H1 (cell line): ENCODE measurements at regions not wholly inside any gene's neighbourhood (a gene's known extent, or its start where the extent isn't known, plus 50 kb on each side); places are given as distances from the start of the nearest gene placed in this dataset.

Source experiments
- CTCF ChIA-PET: fragments of 300-600 bp; sonication (Branson Sonifier 250); formaldehyde crosslinking; loops from one replicate; lab custom pipeline; 2021; ENCODE audit not compliant: partially characterized antibody; lab: Charles Lee
- POLR2A ChIA-PET: fragments of 300-600 bp; sonication (Branson Sonifier 250); formaldehyde crosslinking; loops from one replicate; lab custom pipeline; 2021; ENCODE audit warnings: inconsistent platforms; ENCODE audit not compliant: partially characterized antibody; lab: Charles Lee
- DNase-seq, 2 experiments: peaks; one replicate each; pipeline versions ENCODE4 v3.0.0 to v3.0.0-alpha.2; 2010 to 2022; ENCODE audit warnings: low spot score in 2 of 2, low read depth in 1 of 2, mixed read lengths in 1 of 2
- FAIRE-seq: peaks from 2 replicates; lab custom pipeline; 2011; peaks lifted over from hg19 to GRCh38; lab: Jason Lieb, UNC
- H2AFZ ChIP-seq: 2 replicates; pipeline ENCODE4 v1.8.1; 2012; ENCODE audit warnings: low read length, inconsistent platforms
- H2AK5ac ChIP-seq: 2 replicates; pipeline ENCODE4 v1.6.1; 2013; ENCODE audit warnings: low read depth, low read length
- H2BK120ac ChIP-seq: replicated peaks from 2 replicates; pipeline ENCODE3; 2013; ENCODE audit warnings: low read depth, low read length, inconsistent platforms
- H2BK12ac ChIP-seq: 2 replicates; pipeline ENCODE4 v1.6.1; 2013; ENCODE audit warnings: low read depth, low read length
- H2BK15ac ChIP-seq: 2 replicates; pipeline ENCODE4 v1.6.1; 2013; ENCODE audit warnings: low read length
- H2BK20ac ChIP-seq: 2 replicates; pipeline ENCODE4 v1.6.1; 2013; ENCODE audit warnings: low read length
- H2BK5ac ChIP-seq: 2 replicates; pipeline ENCODE4 v1.6.1; 2013; ENCODE audit warnings: low read depth, low read length
- H3K14ac ChIP-seq: 2 replicates; pipeline ENCODE4 v1.6.1; 2013; ENCODE audit warnings: inconsistent platforms; ENCODE audit not compliant: insufficient read length
- H3K18ac ChIP-seq: 2 replicates; pipeline ENCODE4 v1.6.1; 2013; ENCODE audit warnings: low read length; ENCODE audit errors: extremely low read depth
- H3K23ac ChIP-seq: 2 replicates; pipeline ENCODE4 v1.6.1; 2013; ENCODE audit warnings: inconsistent platforms; ENCODE audit not compliant: insufficient read length
- H3K23me2 ChIP-seq: 2 replicates; pipeline ENCODE4 v1.6.1; 2013; ENCODE audit warnings: low read depth, low read length
- H3K27ac ChIP-seq: 2 replicates; pipeline ENCODE4 v1.6.1; 2011; ENCODE audit warnings: low read depth, low read length, inconsistent platforms
- H3K27me3 ChIP-seq, 4 experiments: replicated peaks in 1 of 4; 1 replicate in 1 of 4; 2 replicates in 3 of 4; pipeline versions ENCODE4 v1.6.1 to v1.8.1; 2011 to 2013; ENCODE audit warnings: low read length in 3 of 4, mild to moderate bottlenecking in 3 of 4, inconsistent platforms in 2 of 4, mixed read lengths in 2 of 4, moderate library complexity in 1 of 4; ENCODE audit not compliant: control insufficient read depth in 3 of 4, insufficient read depth in 3 of 4; ENCODE audit errors: extremely low read depth in 1 of 4
- H3K36me3 ChIP-seq, 4 experiments: 2 replicates each; pipeline versions ENCODE4 v1.6.1 to v1.8.1; 2011 to 2013; ENCODE audit warnings: mild to moderate bottlenecking in 4 of 4, low read length in 3 of 4, moderate library complexity in 2 of 4, control low read depth in 1 of 4, inconsistent platforms in 1 of 4; ENCODE audit not compliant: insufficient read depth in 4 of 4, control insufficient read depth in 2 of 4
- H3K4ac ChIP-seq: replicated peaks from 2 replicates; pipeline ENCODE3; 2013; ENCODE audit warnings: low read length, low read depth, mixed read lengths, inconsistent platforms; ENCODE audit not compliant: insufficient read length
- H3K4me1 ChIP-seq, 4 experiments: replicated peaks in 1 of 4; 1 replicate in 1 of 4; 2 replicates in 3 of 4; pipeline versions ENCODE4 v1.6.1 to v1.8.1; 2011 to 2013; ENCODE audit warnings: low read length in 3 of 4, inconsistent platforms in 2 of 4, mixed read lengths in 1 of 4; ENCODE audit not compliant: insufficient read depth in 4 of 4, control insufficient read depth in 3 of 4
- H3K4me2 ChIP-seq, 2 experiments: 2 replicates each; pipeline versions ENCODE4 v1.6.1 to v1.8.1; 2011 to 2013; ENCODE audit warnings: low read depth in 2 of 2, low read length in 2 of 2, control low read depth in 1 of 2, inconsistent platforms in 1 of 2, mild to moderate bottlenecking in 1 of 2; ENCODE audit not compliant: insufficient read depth in 1 of 2
- H3K4me3 ChIP-seq, 4 experiments: fragments of 200-600, 300-600 bp in 1 of 4; sonication (generic), shearing (Covaris generic), sonication (Bioruptor Twin) in 1 of 4; 2 replicates each; pipeline versions ENCODE4 v1.5.1 to v1.8.1; 2011 to 2016; ENCODE audit warnings: low read length in 4 of 4, low read depth in 3 of 4, control low read depth in 2 of 4, inconsistent platforms in 2 of 4, mild to moderate bottlenecking in 2 of 4, mixed read lengths in 1 of 4, moderate library complexity in 1 of 4; ENCODE audit not compliant: insufficient read depth in 2 of 4; ENCODE audit errors: extremely low read depth in 1 of 4
- H3K56ac ChIP-seq: replicated peaks from 2 replicates; pipeline ENCODE3; 2013; ENCODE audit warnings: low read depth, mild to moderate bottlenecking, mixed read lengths, low read length, inconsistent platforms; ENCODE audit not compliant: insufficient read length
- H3K79me1 ChIP-seq: 2 replicates; pipeline ENCODE4 v1.6.1; 2013; ENCODE audit warnings: low read depth, low read length, control low read depth
- H3K79me2 ChIP-seq, 2 experiments: 2 replicates each; pipeline versions ENCODE4 v1.6.1 to v1.8.1; 2012 to 2013; ENCODE audit warnings: low read length in 2 of 2, mild to moderate bottlenecking in 2 of 2, inconsistent platforms in 1 of 2; ENCODE audit not compliant: insufficient read depth in 2 of 2, control insufficient read depth in 1 of 2
- H3K9ac ChIP-seq, 4 experiments: replicated peaks in 1 of 4; 1 replicate in 1 of 4; 2 replicates in 3 of 4; pipeline versions ENCODE4 v1.6.1 to v1.8.1; 2011 to 2013; ENCODE audit warnings: low read depth in 3 of 4, low read length in 3 of 4, control low read depth in 2 of 4, mild to moderate bottlenecking in 2 of 4, moderate library complexity in 2 of 4, inconsistent platforms in 1 of 4; ENCODE audit errors: extremely low read depth in 1 of 4
- H3K9me3 ChIP-seq, 2 experiments: 2 replicates each; pipeline versions ENCODE4 v1.6.1 to v1.8.1; 2012 to 2013; ENCODE audit warnings: mild to moderate bottlenecking in 2 of 2, moderate library complexity in 2 of 2, control low read depth in 1 of 2, inconsistent platforms in 1 of 2, low read depth in 1 of 2, low read length in 1 of 2, mixed read lengths in 1 of 2; ENCODE audit not compliant: insufficient read depth in 2 of 2
- H4K20me1 ChIP-seq, 2 experiments: replicated peaks in 1 of 2; 2 replicates each; pipeline versions ENCODE3 to v1.8.1; 2011 to 2013; ENCODE audit warnings: inconsistent platforms in 2 of 2, low read length in 2 of 2, mild to moderate bottlenecking in 1 of 2; ENCODE audit not compliant: insufficient read depth in 2 of 2, control insufficient read depth in 1 of 2
- H4K5ac ChIP-seq: 2 replicates; pipeline ENCODE4 v1.6.1; 2013; ENCODE audit warnings: low read length, low read depth, mixed read lengths, inconsistent platforms; ENCODE audit not compliant: insufficient read length
- H4K8ac ChIP-seq: 2 replicates; pipeline ENCODE4 v1.8.0; 2013; ENCODE audit warnings: mild to moderate bottlenecking, moderate library complexity, low read length, inconsistent platforms; ENCODE audit not compliant: insufficient read depth; ENCODE audit errors: extremely low read depth
- H4K91ac ChIP-seq: replicated peaks from 2 replicates; pipeline ENCODE3; 2013; ENCODE audit warnings: low read length, mixed read lengths, inconsistent platforms; ENCODE audit not compliant: insufficient read length
- ASH2L ChIP-seq: fragments of 200-600, 300-600 bp; sonication (generic); IDR thresholded peaks from one replicate; pipeline ENCODE4 v1.7.1; 2017; ENCODE audit warnings: low read length
- CBX8 ChIP-seq: fragments of 300-800, 300-1000 bp; sonication (generic); IDR thresholded peaks from 2 replicates; pipeline ENCODE4 v1.7.1; 2016; ENCODE audit warnings: low read depth, low read length, borderline replicate concordance
- CHD2 ChIP-seq: IDR thresholded peaks from 2 replicates; pipeline ENCODE4 v1.6.1; 2012; ENCODE audit warnings: low read length, improper control_type of control experiment
- EGR1 ChIP-seq: IDR thresholded peaks from 2 replicates; pipeline ENCODE4 v1.6.1; 2011; ENCODE audit warnings: low read depth, low read length, borderline replicate concordance
- FOSL1 ChIP-seq: IDR thresholded peaks from 2 replicates; pipeline ENCODE4 v1.6.1; 2011; ENCODE audit warnings: mild to moderate bottlenecking, low read depth, low read length, moderate library complexity; ENCODE audit not compliant: insufficient read depth
- GABPA ChIP-seq: IDR thresholded peaks from 2 replicates; pipeline ENCODE4 v1.6.1; 2011; ENCODE audit warnings: mild to moderate bottlenecking, low read length, moderate library complexity, borderline replicate concordance; ENCODE audit not compliant: insufficient read depth
- KDM1A ChIP-seq: fragments of 200-600, 300-600 bp; sonication (generic); IDR thresholded peaks from 2 replicates; pipeline ENCODE4 v1.7.1; 2016; ENCODE audit warnings: mild to moderate bottlenecking, low read length, borderline replicate concordance
- NANOG ChIP-seq: IDR thresholded peaks from 2 replicates; pipeline ENCODE4 v1.6.1; 2011; ENCODE audit warnings: low read length, low read depth, mild to moderate bottlenecking, inconsistent platforms; ENCODE audit not compliant: insufficient read depth, poor library complexity, severe bottlenecking
- RXRA ChIP-seq: IDR thresholded peaks from 2 replicates; pipeline ENCODE4 v1.6.1; 2011; ENCODE audit warnings: low read depth, mild to moderate bottlenecking, low read length, moderate library complexity; ENCODE audit not compliant: insufficient read depth
- SP1 ChIP-seq: IDR thresholded peaks from 2 replicates; pipeline ENCODE4 v1.6.1; 2011; ENCODE audit warnings: low read depth, low read length
- SP2 ChIP-seq: IDR thresholded peaks from 2 replicates; pipeline ENCODE4 v1.6.1; 2012; ENCODE audit warnings: mild to moderate bottlenecking, low read length, inconsistent platforms
- TAF7 ChIP-seq: optimal IDR thresholded peaks from 2 replicates; pipeline ENCODE3; 2011; ENCODE audit warnings: low read depth, mild to moderate bottlenecking, inconsistent platforms, low read length, moderate library complexity, borderline replicate concordance
- TCF12 ChIP-seq: IDR thresholded peaks from 2 replicates; pipeline ENCODE4 v1.6.1; 2011; ENCODE audit warnings: low read depth, mild to moderate bottlenecking, low read length
- WGBS, 2 experiments: shearing (Covaris generic) in 1 of 2; methylation state at CpG; one replicate each; pipeline versions ENCODE4 v1.1.6 to v1.1.7; 2013 to 2015; ENCODE audit warnings: low lambda C conversion rate in 2 of 2, mixed read lengths in 2 of 2, inconsistent platforms in 1 of 2, low coverage in 1 of 2, missing lambda C conversion rate in 1 of 2; ENCODE audit not compliant: insufficient replicate concordance in 2 of 2, insufficient coverage in 1 of 2, insufficient read length in 1 of 2; ENCODE audit errors: extremely low coverage in 1 of 2, missing lambda C conversion rate in 1 of 2; 5-methylcytosine and 5-hydroxymethylcytosine counted together

- no peak overlapping the region for H3K23ac ChIP-seq
- no peaks in the 10 kb centered on the region for H3K79me2 ChIP-seq
- H3K4me2 ChIP-seq: no peak overlapping the region
- ChIA-PET POLR2A (no interaction called here), CTCF (no interaction called here)
- peaks cover 0 to 2% of the 10 kb centered on the region in 2 experiments for H4K20me1 ChIP-seq
- no peak overlapping the region for H4K8ac ChIP-seq
- no peak overlapping the region for H2BK5ac ChIP-seq
- H2BK20ac ChIP-seq: no peak overlapping the region
- H3K27ac ChIP-seq: no peak overlapping the region
- H3K14ac ChIP-seq: no peak overlapping the region
- DNase-seq (no peak), FAIRE-seq (no peak)
- no peaks in the 10 kb centered on the region for H3K79me1 ChIP-seq
- H3K9me3 ChIP-seq: 0 out of 4 replicates have a peak, but pooled peaks cover 3 to 4% of the 10 kb centered on the region in 2 experiments
- no peak overlapping the region for H3K18ac ChIP-seq
- H4K91ac ChIP-seq: no peak overlapping the region
- H3K56ac ChIP-seq: no peak overlapping the region
- no peak overlapping the region for H4K5ac ChIP-seq
- no peak overlapping the region for H2BK15ac ChIP-seq
- no peak overlapping the region for H2AFZ ChIP-seq
- no peak overlapping the region for H3K9ac ChIP-seq
- no peaks in the 10 kb centered on the region for H3K23me2 ChIP-seq
- no peak overlapping the region for H3K4ac ChIP-seq
- no peak overlapping the region for H2BK12ac ChIP-seq
- H3K36me3 ChIP-seq: no peaks in the 10 kb centered on the region
- H3K4me1 ChIP-seq: no peaks in the 10 kb centered on the region; a peak in 3 of 7 replicates
- WGBS, 2 experiments: 81% methylated on average over 1 of the region's 1 CpG; no CpG with 5 or more reads in 1 of the 2 experiments
- H3K27me3 ChIP-seq: no peaks in the 10 kb centered on the region
- H2AK5ac ChIP-seq: no peak overlapping the region
- H2BK120ac ChIP-seq: no peak overlapping the region
- no peak overlapping the region for H3K4me3 ChIP-seq
- TF ChIP-seq RXRA: no peak
- TF ChIP-seq KDM1A: no peak
- no peak for TF ChIP-seq SP2
- no peak for TF ChIP-seq ASH2L
- TF ChIP-seq GABPA: no peak
- no peak for TF ChIP-seq FOSL1
- no peak for TF ChIP-seq SP1
- no peak for TF ChIP-seq EGR1
- TF ChIP-seq CHD2: no peak
- no peak for TF ChIP-seq TCF12
- TF ChIP-seq CBX8: no peak
- no peak for TF ChIP-seq NANOG
- TF ChIP-seq TAF7: no peak
These were observed 439.8 kb upstream of the EEF2KMT start for GRCh38 chr16:5537347-5537746.
